Body of pancreas (tissue), 4 donors: ENCODE measurements at regions not wholly inside any gene's neighbourhood (a gene's known extent, or its start where the extent isn't known, plus 50 kb on each side); places are given as distances from the start of the nearest gene placed in this dataset.

Experiments
- CTCF ChIP-seq, 7 experiments: fragments of 450-650 bp in 4 of 7; fragments of 200-600 bp in 3 of 7; sonication (generic) in 3 of 7; IDR thresholded peaks; one replicate each; pipeline ENCODE4 v1.5.1; 2016 to 2019; ENCODE audit warnings: antibody characterized with exemption in 7 of 7
- POLR2A ChIP-seq, 3 donors: fragments of 450-650 bp; IDR thresholded peaks; one replicate each; pipeline ENCODE4 v1.6.1; 2016; ENCODE audit warnings: antibody characterized with exemption in 3 of 3, mild to moderate bottlenecking in 2 of 3

DNA sequence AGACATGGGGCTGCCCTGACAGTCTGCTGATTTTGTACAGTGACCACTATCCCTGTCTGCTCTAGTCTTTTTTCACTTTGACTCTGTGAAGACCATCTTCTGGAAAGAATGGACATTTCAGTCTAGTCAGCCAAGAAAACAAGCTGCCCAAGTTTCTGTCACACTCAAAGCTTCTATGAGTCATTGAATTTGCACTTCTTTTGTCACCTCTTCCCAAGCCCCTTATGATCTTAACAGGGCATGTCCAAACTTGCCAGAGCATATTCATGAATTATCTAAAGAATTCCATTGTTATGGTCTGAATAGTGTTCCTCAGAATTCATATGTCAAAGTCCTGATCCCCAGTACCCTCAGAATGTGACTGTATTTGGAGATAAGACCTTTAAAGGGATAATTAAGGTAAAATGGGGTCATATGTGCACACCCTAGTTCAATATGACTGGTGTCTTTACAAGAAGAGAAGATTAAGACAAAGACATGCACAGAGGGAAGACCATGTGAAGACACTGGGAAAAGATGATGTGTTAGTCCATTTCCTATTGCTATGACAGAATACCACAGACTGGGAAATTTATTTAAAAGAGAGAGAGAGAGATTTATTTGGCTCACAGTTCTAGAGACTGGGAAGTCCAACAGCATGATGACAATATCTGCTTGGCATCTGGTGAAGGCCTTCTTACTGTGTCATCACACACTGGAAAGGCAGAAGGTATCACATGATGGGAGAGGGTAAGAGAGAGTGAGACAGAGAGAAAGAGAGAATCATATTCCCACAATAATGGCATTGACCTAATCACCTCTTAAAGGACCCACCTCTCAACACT, 242.6 kb downstream of the BTG1 start:
- no peak for TF ChIP-seq POLR2A (IDR thresholded peaks at IDR 0.05)
- TF ChIP-seq CTCF (IDR thresholded peaks at IDR 0.05): no peak
